Adrenal gland (tissue), 9 donors: ENCODE measurements at regions not wholly inside any gene's neighbourhood (a gene's known extent, or its start where the extent isn't known, plus 50 kb on each side); places are given as distances from the start of the nearest gene placed in this dataset.

Source experiments
- DNase-seq, 7 donors: peaks; one replicate each; pipeline ENCODE4 v3.0.0-alpha.2; 2019 to 2020
- H3K27ac ChIP-seq, 5 donors: fragments of 200-600 bp; sonication (generic) in 4 of 5; 1 replicate in 3 of 5; 2 replicates in 2 of 5; pipeline versions ENCODE4 v1.5.1 to v1.8.0; 2016 to 2020; ENCODE audit warnings: mild to moderate bottlenecking in 1 of 5
- H3K27me3 ChIP-seq: fragments of 200-600 bp; 2 replicates; pipeline ENCODE4 v1.8.0; 2021
- H3K36me3 ChIP-seq, 2 donors: fragments of 200-600 bp; replicated peaks in 1 of 2; 1 replicate in 1 of 2; 2 replicates in 1 of 2; pipeline versions ENCODE4 v1.5.1 to v1.8.0; 2018 to 2022
- H3K4me1 ChIP-seq, 2 donors: fragments of 200-600 bp; replicated peaks in 1 of 2; 1 replicate in 1 of 2; 2 replicates in 1 of 2; pipeline versions ENCODE4 v1.5.1 to v1.8.0; 2018 to 2021
- H3K4me3 ChIP-seq, 4 donors: fragments of 200-600 bp; sonication (generic) in 3 of 4; one replicate each; pipeline ENCODE4 v1.5.1; 2016 to 2018
- H3K9me3 ChIP-seq, 3 donors: fragments of 200-600 bp; sonication (generic) in 1 of 3; replicated peaks in 1 of 3; 1 replicate in 2 of 3; 2 replicates in 1 of 3; pipeline versions ENCODE4 v1.5.1 to v1.8.0; 2016 to 2021
- CTCF ChIP-seq, 6 experiments: fragments of 450-650 bp in 4 of 6; fragments of 200-600 bp in 2 of 6; sonication (generic) in 1 of 6; IDR thresholded peaks; 1 replicate in 5 of 6; 2 replicates in 1 of 6; pipeline versions ENCODE4 v1.5.1 to v1.8.0; 2016 to 2021; ENCODE audit warnings: antibody characterized with exemption in 6 of 6, mild to moderate bottlenecking in 2 of 6, moderate library complexity in 1 of 6
- POLR2A ChIP-seq, 2 donors: fragments of 450-650 bp; IDR thresholded peaks; one replicate each; pipeline ENCODE4 v1.6.1; 2017; ENCODE audit warnings: antibody characterized with exemption in 2 of 2, mild to moderate bottlenecking in 2 of 2, moderate library complexity in 1 of 2
- WGBS, 4 donors: extraction: QIAGEN DNeasy Blood & Tissue Kit in 2 of 4; methylation state at CpG; one replicate each; pipeline versions ENCODE4 v1.1.5 to v1.1.7; 2013 to 2017; 5-methylcytosine and 5-hydroxymethylcytosine counted together
- intact Hi-C, 2 donors: fragments of 100-400 bp; cut with DNase I; formaldehyde crosslinking; loops; one replicate each; pipeline versions ENCODE4 v1.14.1 to v1.15.0; 2022 to 2023
- donor health status: healthy with polysubstance abuse.
- donor health status: Bipolar disorder and iron deficiency.
- donor health status: DM: yes; HTN: yes; CAD: no.
- donor health status: DM: no; HTN: no; CAD: no.
- donor health status: DM: no; HTN: no; CAD: no.

GRCh38 chr3:933326-933725 lies 159.5 kb upstream of the CNTN6 start:
- DNase-seq = no peak
- Histone ChIP-seq H3K27me3 (no peaks in the 10 kb centered on the region), H3K4me3 (no peak overlapping the region), H3K27ac (no peak overlapping the region), H3K9me3 (no peaks in the 10 kb centered on the region), H3K4me1 (no peaks in the 10 kb centered on the region), H3K36me3 (no peaks in the 10 kb centered on the region)
- TF ChIP-seq POLR2A (IDR thresholded peaks at IDR 0.05) (no peak), CTCF (IDR thresholded peaks at IDR 0.05) (no peak)
- 47 to 73% (median 58%) methylated on average over 2 of the region's 2 CpGs for WGBS, 4 donors
- intact Hi-C loops = no loop called here

GRCh38 chr3:944786-945185 lies 148.0 kb upstream of the CNTN6 start:
- no peaks in the 10 kb centered on the region for H3K27me3 ChIP-seq
- H3K27ac ChIP-seq = no peak overlapping the region
- H3K9me3 ChIP-seq = no peaks in the 10 kb centered on the region
- TF ChIP-seq POLR2A (IDR thresholded peaks at IDR 0.05) (no peak), CTCF (IDR thresholded peaks at IDR 0.05) (no peak)
- H3K4me3 ChIP-seq = no peak overlapping the region
- H3K4me1 ChIP-seq = no peaks in the 10 kb centered on the region
- WGBS, 4 donors = 56 to 87% (median 71%) methylated on average over 1 of the region's 1 CpG
- no peaks in the 10 kb centered on the region for H3K36me3 ChIP-seq
- intact Hi-C loops = no loop called here
- no peak for DNase-seq

GRCh38 chr3:945738-946137 lies 147.1 kb upstream of the CNTN6 start:
- Histone ChIP-seq H3K27me3 (no peaks in the 10 kb centered on the region), H3K4me3 (no peak overlapping the region), H3K27ac (no peak overlapping the region), H3K36me3 (no peaks in the 10 kb centered on the region), H3K4me1 (no peaks in the 10 kb centered on the region), H3K9me3 (no peaks in the 10 kb centered on the region)
- no peak for DNase-seq
- WGBS, 4 donors = 70 to 76% (median 75%) methylated on average over 2 of the region's 2 CpGs
- no peak for TF ChIP-seq POLR2A (IDR thresholded peaks at IDR 0.05)
- no peak for TF ChIP-seq CTCF (IDR thresholded peaks at IDR 0.05)
- intact Hi-C loops = no loop called here

GRCh38 chr3:952906-953305 lies 139.9 kb upstream of the CNTN6 start:
- WGBS, 4 donors = 74 to 100% (median 78%) methylated on average over 1 of the region's 1 CpG
- DNase-seq = no peak
- H3K36me3 ChIP-seq = no peaks in the 10 kb centered on the region
- H3K9me3 ChIP-seq = no peaks in the 10 kb centered on the region
- no peaks in the 10 kb centered on the region for H3K4me1 ChIP-seq
- intact Hi-C loops = no loop called here
- H3K4me3 ChIP-seq = no peak overlapping the region
- TF ChIP-seq CTCF (IDR thresholded peaks at IDR 0.05) = no peak
- TF ChIP-seq POLR2A (IDR thresholded peaks at IDR 0.05) = no peak
- no peak overlapping the region for H3K27ac ChIP-seq
- no peaks in the 10 kb centered on the region for H3K27me3 ChIP-seq
